HUDEP-2 (cell line): ENCODE measurements at regions not wholly inside any gene's neighbourhood (a gene's known extent, or its start where the extent isn't known, plus 50 kb on each side); places are given as distances from the start of the nearest gene placed in this dataset.
"Not testable (repeated sequence)": the region's sequence is repeated elsewhere in the genome, so short reads cannot be mapped to it uniquely, and the experiment has no call there.

Experiments used
- DNase-seq, 76 experiments: peaks; one replicate each; lab custom pipeline; 2025; ENCODE audit not compliant: unreplicated experiment in 76 of 76; lab: John Stamatoyannopoulos, UW

DNA sequence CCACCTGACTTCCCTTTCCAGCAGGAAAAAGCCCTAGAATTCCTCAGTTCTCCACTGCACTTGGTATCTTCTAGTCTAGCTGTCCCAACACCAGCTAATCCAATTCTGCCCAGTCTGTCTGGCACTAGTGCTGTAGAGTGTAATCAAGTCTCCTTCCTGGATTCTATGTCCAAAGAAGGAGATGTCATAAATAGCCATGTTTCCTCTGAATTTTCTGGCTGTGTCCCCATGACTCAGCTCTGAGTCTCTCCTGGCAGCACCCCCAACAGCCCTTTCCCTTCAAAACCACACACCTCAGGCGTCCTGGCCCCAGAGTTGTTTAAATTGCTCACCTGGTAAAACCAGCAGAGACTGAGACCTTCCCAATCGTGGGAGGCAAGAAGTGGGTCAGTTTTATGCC lies 197.2 kb downstream of the GRXCR1 start:
- DNase-seq: no peak

- no peak for DNase-seq
Measured at GRCh38 chr4:43103048-43103447, 210.5 kb downstream of the GRXCR1 start.

DNA sequence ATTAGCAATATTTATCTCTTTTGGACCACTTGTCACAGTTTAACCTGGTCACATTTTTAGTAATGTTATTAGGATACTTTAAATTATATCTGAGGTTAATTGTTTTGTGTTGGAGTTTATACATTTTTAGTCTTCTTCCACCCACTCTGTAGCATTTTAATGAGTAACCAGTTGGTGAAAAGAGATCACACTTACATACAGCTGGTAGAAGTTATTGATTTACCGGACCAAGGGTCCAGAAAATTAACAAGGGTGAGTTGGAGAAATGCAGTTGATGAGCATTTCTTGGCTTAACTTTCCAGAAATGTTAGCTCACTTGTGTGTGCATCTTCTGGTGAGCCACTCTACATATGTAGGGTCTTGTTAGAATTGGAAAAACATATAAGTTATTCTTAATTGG lies 219.6 kb downstream of the GRXCR1 start:
- DNase-seq: no peak

DNA sequence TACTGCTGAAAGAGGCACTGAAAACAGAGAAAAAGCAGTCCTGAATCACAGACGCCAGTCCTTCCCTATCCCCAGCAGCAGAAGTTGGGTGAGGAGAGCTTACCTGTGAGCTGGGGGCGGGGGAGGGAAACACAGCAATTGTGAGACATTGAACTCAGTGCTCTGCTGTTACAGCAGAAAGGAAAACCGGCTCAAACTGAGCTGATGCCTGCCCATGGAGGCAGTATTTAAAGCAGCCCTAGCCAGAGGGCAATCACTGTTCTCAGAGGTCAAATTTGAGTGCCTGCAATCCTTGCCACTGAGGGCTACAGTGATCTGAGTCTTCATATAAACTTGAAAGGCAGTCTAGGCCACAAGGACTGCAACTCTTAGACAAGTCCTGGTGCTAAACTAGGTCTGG lies 220.7 kb downstream of the GRXCR1 start:
- no peak for DNase-seq

DNA sequence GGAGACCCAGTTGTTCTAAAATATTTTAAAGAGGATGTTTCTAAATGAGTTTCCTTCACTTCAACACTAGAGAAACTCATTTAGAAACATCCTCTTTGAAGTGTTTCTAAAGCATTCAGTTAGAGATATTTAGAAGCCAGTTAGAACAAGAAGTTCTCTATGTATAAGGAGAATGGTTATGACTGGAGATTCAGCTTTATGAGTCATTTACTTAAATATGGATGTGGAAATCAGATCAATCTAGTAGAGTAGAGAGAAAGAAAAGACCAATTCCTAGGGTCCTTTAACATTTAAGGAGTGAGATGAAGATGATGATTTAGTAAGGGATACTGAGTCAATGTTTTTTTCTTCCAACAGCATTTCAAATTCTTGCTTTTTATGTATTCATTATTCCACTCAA lies 234.1 kb downstream of the GRXCR1 start:
- no peak for DNase-seq

GRCh38 chr4:43130228-43131021 lies 237.9 kb downstream of the GRXCR1 start:
- no peak for DNase-seq

GRCh38 chr4:43132010-43132582 lies 239.6 kb downstream of the GRXCR1 start:
- peak in 41 of 76 experiments; percentile 0 to 51 (median 11) for DNase-seq

DNA sequence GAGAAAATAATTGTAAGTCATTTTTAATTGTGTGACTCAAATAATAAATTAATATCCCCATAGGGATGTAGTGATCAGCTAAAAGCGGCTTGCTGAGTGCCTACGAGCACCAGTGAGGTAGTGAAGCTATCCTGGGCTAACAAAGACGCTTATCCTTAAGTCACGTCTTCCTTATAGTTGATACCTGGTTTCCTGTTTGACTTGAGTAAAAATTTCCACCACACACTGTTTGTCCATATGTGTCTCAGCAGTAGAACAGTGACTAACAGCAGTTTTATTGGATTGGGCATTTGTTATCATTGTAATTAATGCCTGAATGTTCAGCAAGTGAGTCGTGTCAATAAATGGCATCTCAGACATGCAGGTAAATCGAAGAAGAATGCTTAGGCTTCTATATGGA lies 241.1 kb downstream of the GRXCR1 start:
- no peak for DNase-seq

GRCh38 chr4:43136752-43137151 lies 244.2 kb downstream of the GRXCR1 start:
- no peak for DNase-seq

DNA sequence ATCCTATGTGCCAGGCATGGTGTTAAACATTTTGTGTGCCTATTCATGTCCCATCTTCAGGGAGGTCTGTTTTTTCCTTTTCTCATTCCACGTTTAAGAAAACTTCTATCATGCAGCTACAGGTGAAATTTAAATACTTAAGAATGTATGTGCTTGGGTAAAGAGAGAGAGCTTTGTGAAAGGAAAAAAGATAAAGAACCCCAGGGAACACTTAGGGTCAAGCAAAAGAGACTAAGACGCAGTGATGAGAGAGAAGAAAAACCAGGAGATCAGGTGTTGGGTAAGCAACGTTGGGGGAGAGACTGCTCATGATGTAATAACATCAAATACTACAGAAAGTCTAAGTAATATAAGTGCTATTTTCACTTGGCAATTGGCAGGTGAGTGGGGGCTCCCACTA lies 253.7 kb downstream of the GRXCR1 start:
- DNase-seq: no peak

- no peak for DNase-seq
Measured at GRCh38 chr4:43148481-43148880, 256.0 kb downstream of the GRXCR1 start.

GRCh38 chr4:43163101-43163792 lies 270.7 kb downstream of the GRXCR1 start:
- DNase-seq: no peak

GRCh38 chr4:43189741-43190140 lies 297.2 kb downstream of the GRXCR1 start:
- DNase-seq: no peak

- DNase-seq: not testable (repeated sequence)
Measured at GRCh38 chr4:43212576-43212975, 320.1 kb downstream of the GRXCR1 start.

- no peak for DNase-seq
Measured at GRCh38 chr4:43223820-43224219, 331.3 kb downstream of the GRXCR1 start.

GRCh38 chr4:43224559-43224958 lies 332.0 kb downstream of the GRXCR1 start:
- DNase-seq: no peak

DNA sequence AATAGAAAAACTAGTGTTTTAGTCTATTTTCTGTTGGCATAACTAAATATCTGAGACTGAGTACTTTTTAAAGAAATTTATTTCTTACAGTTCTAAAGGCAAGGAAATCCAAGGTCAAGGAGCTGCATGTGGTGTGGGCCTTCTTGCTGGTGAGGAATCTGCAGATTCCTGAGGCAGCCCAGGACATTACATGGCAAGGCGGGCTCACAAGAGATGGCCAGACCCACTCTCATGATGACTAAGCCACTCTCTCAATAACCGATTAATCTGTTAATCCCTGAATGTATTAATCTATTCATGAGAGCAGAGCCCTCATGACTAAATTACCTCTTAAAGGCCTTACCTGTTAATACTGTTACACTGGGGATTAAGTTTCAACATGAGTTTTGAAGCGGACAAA lies 340.8 kb downstream of the GRXCR1 start:
- DNase-seq: no peak

DNA sequence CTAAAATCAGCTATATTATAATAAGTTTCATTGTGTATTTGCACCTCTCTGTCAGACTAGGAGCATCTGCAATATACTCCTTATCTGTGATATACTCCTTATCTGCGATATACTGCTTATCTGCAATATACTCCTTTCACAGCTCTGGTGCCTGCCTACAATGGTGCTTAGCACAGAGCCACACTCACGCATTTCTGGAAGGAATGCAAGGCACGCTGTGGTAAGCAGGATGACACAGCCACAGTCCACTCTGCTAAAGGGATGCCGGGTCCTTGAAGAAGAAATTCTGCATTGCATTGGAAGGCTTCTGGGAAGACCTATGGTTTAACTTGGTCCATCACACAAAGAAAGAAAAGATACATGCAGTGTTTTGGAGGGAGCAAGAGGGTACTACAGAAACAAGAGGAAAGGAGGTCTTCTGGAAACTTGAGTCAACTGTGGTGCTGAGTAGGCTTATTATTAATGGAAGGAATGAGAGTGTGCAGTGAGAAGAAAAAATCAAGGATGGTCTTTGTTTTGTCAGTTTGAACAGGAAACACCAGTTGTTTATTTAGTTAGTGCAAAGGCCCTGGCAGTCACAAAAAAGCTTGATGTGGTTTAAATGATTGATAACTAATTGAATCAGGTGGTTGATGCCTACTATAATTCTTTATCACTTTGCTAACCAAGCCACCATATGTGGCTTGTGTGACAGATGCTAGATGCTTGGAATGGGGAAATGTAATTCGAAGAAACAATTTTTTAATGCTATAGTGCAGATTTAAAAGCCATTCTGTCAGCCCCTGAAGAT lies 342.3 kb downstream of the GRXCR1 start:
- DNase-seq: no peak

DNA sequence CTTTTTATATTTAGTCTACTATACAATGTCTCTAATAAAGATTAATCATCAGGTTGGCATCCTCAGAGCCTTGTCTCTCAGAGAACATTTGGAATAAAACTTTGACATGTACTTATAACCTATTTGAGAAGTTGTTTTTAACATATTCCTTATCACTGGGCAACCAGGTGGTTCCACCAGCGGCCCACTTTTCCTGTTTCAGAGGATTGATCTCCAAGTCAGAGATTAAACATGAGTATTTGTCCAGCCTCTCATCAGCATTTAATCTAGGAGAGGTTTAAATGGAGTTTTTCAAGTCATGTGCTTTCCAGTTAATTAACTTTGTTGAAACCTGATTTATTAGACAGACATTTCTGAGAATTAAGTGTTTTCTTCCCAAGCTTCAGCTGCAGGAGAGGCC lies 345.5 kb downstream of the GRXCR1 start:
- DNase-seq: no peak

GRCh38 chr4:43238585-43238984 lies 346.1 kb downstream of the GRXCR1 start:
- DNase-seq: no peak

GRCh38 chr4:43241104-43241503 lies 348.6 kb downstream of the GRXCR1 start:
- no peak for DNase-seq
